Osteoblast (primary cell): ENCODE measurements at regions not wholly inside any gene's neighbourhood (a gene's known extent, or its start where the extent isn't known, plus 50 kb on each side); places are given as distances from the start of the nearest gene placed in this dataset.
A peak's percentile ranks its signal among the peaks of the same experiment; 100 is the strongest.

Source experiments
- DNase-seq: peaks from one replicate; pipeline ENCODE4 v3.0.0; 2011; ENCODE audit warnings: low spot score, mixed read lengths; ENCODE audit not compliant: insufficient read length; ENCODE audit errors: missing footprints
- H2AFZ ChIP-seq: 2 replicates; pipeline ENCODE4 v1.6.0; 2011; ENCODE audit warnings: mild to moderate bottlenecking, low read length
- H3K27ac ChIP-seq: 2 replicates; pipeline ENCODE4 v1.5.1; 2011; ENCODE audit warnings: mild to moderate bottlenecking, low read depth, low read length, moderate library complexity
- H3K27me3 ChIP-seq: 2 replicates; pipeline ENCODE4 v1.6.0; 2012; ENCODE audit warnings: mild to moderate bottlenecking, control low read depth, inconsistent platforms, low read length, moderate library complexity; ENCODE audit not compliant: insufficient read depth
- H3K36me3 ChIP-seq: 2 replicates; pipeline ENCODE4 v1.5.1; 2011; ENCODE audit warnings: mild to moderate bottlenecking, low read length, control low read depth, moderate library complexity; ENCODE audit not compliant: insufficient read depth
- H3K4me1 ChIP-seq: 2 replicates; pipeline ENCODE4 v1.5.1; 2011; ENCODE audit warnings: mild to moderate bottlenecking, low read length, control low read depth, moderate library complexity; ENCODE audit not compliant: insufficient read depth
- H3K4me2 ChIP-seq: 2 replicates; pipeline ENCODE4 v1.6.0; 2011; ENCODE audit warnings: mild to moderate bottlenecking, low read length; ENCODE audit not compliant: insufficient read depth
- H3K4me3 ChIP-seq: fragments of 200-600 bp; sonication (generic); 3 replicates; pipeline ENCODE4 v1.5.1; 2012; ENCODE audit warnings: mild to moderate bottlenecking, low read length, inconsistent platforms; ENCODE audit not compliant: insufficient read depth
- H3K79me2 ChIP-seq: 2 replicates; pipeline ENCODE4 v1.6.0; 2012; ENCODE audit warnings: mild to moderate bottlenecking, low read length, control low read depth, inconsistent platforms; ENCODE audit not compliant: insufficient read depth
- H3K9me3 ChIP-seq: 2 replicates; pipeline ENCODE4 v1.5.1; 2011; ENCODE audit warnings: low read depth, low read length, control low read depth
- H4K20me1 ChIP-seq: 2 replicates; pipeline ENCODE4 v1.6.0; 2012; ENCODE audit warnings: mild to moderate bottlenecking, low read length, control low read depth; ENCODE audit not compliant: insufficient read depth
- CTCF ChIP-seq: IDR thresholded peaks from 2 replicates; pipeline ENCODE4 v1.5.1; 2011; ENCODE audit warnings: mild to moderate bottlenecking, low read depth, low read length, moderate library complexity; ENCODE audit errors: extremely low read depth

- no peaks in the 10 kb centered on the region for H3K27me3 ChIP-seq
- TF ChIP-seq CTCF, result no peak
- H3K79me2 ChIP-seq, result peaks cover 23% of the 10 kb centered on the region
- H3K4me1 ChIP-seq, result peaks cover 4% of the 10 kb centered on the region
- H3K27ac ChIP-seq, result no peak overlapping the region
- H3K36me3 ChIP-seq, result no peaks in the 10 kb centered on the region
- no peak overlapping the region for H2AFZ ChIP-seq
- H3K4me2 ChIP-seq, result peak overlapping the region; percentile 17
- no peak for DNase-seq
- H4K20me1 ChIP-seq, result no peaks in the 10 kb centered on the region
- no peaks in the 10 kb centered on the region for H3K9me3 ChIP-seq
- no peak overlapping the region for H3K4me3 ChIP-seq
Measured at GRCh38 chr4:20403290-20403689, 151.6 kb downstream of the SLIT2 start.

GRCh38 chr4:20403846-20404245, 152.1 kb downstream of the SLIT2 start:
- DNase-seq, result no peak
- TF ChIP-seq CTCF, result no peak
- peaks cover 7% of the 10 kb centered on the region for H3K4me1 ChIP-seq
- no peaks in the 10 kb centered on the region for H4K20me1 ChIP-seq
- no peak overlapping the region for H2AFZ ChIP-seq
- H3K4me2 ChIP-seq, result no peak overlapping the region
- H3K9me3 ChIP-seq, result no peaks in the 10 kb centered on the region
- no peaks in the 10 kb centered on the region for H3K36me3 ChIP-seq
- peaks cover 24% of the 10 kb centered on the region for H3K79me2 ChIP-seq
- no peak overlapping the region for H3K27ac ChIP-seq
- no peaks in the 10 kb centered on the region for H3K27me3 ChIP-seq
- no peak overlapping the region for H3K4me3 ChIP-seq

- peaks cover 7% of the 10 kb centered on the region for H3K4me1 ChIP-seq
- no peak overlapping the region for H3K4me3 ChIP-seq
- peak overlapping the region; percentile 24 for H2AFZ ChIP-seq
- no peaks in the 10 kb centered on the region for H4K20me1 ChIP-seq
- H3K36me3 ChIP-seq, result no peaks in the 10 kb centered on the region
- H3K4me2 ChIP-seq, result peak overlapping the region; percentile 52
- no peak overlapping the region for H3K27ac ChIP-seq
- no peak for TF ChIP-seq CTCF
- no peaks in the 10 kb centered on the region for H3K27me3 ChIP-seq
- DNase-seq, result peak; percentile 86
- no peaks in the 10 kb centered on the region for H3K9me3 ChIP-seq
- peaks cover 28% of the 10 kb centered on the region for H3K79me2 ChIP-seq
Measured at GRCh38 chr4:20408611-20409010, 156.9 kb downstream of the SLIT2 start.

GRCh38 chr4:20412072-20412471, 160.4 kb downstream of the SLIT2 start:
- Histone ChIP-seq H3K36me3 (no peaks in the 10 kb centered on the region), H3K27me3 (no peaks in the 10 kb centered on the region), H3K4me3 (no peak overlapping the region), H3K27ac (no peak overlapping the region), H3K4me2 (no peak overlapping the region), H4K20me1 (no peaks in the 10 kb centered on the region), H2AFZ (no peak overlapping the region), H3K9me3 (no peaks in the 10 kb centered on the region), H3K79me2 (peaks cover 34% of the 10 kb centered on the region), H3K4me1 (peaks cover 7% of the 10 kb centered on the region)
- DNase-seq, result no peak
- TF ChIP-seq CTCF, result no peak
